Duodenal mucosa (tissue), 2 donors: ENCODE measurements at regions not wholly inside any gene's neighbourhood (a gene's known extent, or its start where the extent isn't known, plus 50 kb on each side); places are given as distances from the start of the nearest gene placed in this dataset.

ENCODE experiments used
- H3K27ac ChIP-seq: one replicate; pipeline ENCODE4 v1.7.0; 2013; ENCODE audit warnings: low read depth, low read length
- H3K27me3 ChIP-seq, 2 donors: one replicate each; pipeline ENCODE4 v1.7.0; 2013; ENCODE audit warnings: low read length in 2 of 2, control low read depth in 1 of 2; ENCODE audit not compliant: insufficient read depth in 2 of 2, control insufficient read depth in 1 of 2
- H3K36me3 ChIP-seq, 2 donors: one replicate each; pipeline ENCODE4 v1.7.0; 2013; ENCODE audit warnings: low read length in 2 of 2, control low read depth in 1 of 2; ENCODE audit not compliant: insufficient read depth in 2 of 2, control insufficient read depth in 1 of 2
- H3K4me1 ChIP-seq, 2 donors: one replicate each; pipeline ENCODE4 v1.7.0; 2013; ENCODE audit warnings: low read length in 2 of 2, control low read depth in 1 of 2; ENCODE audit not compliant: insufficient read depth in 2 of 2, control insufficient read depth in 1 of 2
- H3K4me3 ChIP-seq, 2 donors: one replicate each; pipeline ENCODE4 v1.7.0; 2013; ENCODE audit warnings: low read length in 2 of 2, low read depth in 1 of 2
- H3K9ac ChIP-seq, 2 donors: one replicate each; pipeline ENCODE4 v1.7.0; 2013; ENCODE audit warnings: low read length in 2 of 2, low read depth in 1 of 2
- H3K9me3 ChIP-seq, 2 donors: one replicate each; pipeline ENCODE4 v1.7.0; 2013; ENCODE audit warnings: low read length in 2 of 2, control low read depth in 1 of 2; ENCODE audit not compliant: control insufficient read depth in 1 of 2

DNA sequence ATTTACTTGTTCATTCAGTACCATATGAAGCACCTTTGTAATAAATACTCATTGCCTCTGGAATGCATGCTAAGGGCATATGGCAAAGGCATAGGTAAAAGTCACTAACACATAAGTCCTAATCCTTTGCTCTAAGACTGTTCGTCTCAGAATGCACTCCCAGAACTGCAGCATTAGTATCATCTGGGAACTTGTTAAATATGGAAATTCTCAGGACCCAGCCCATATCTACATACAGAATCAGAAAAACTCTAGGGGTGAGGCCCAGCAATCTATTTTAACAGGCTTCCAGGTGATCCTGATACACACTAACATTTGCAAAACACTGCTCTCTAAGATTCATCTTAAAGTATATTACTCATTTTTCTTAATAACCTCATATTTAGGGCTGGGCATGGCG, 113.8 kb upstream of the CDH6 start:
- Histone ChIP-seq H3K9me3 (no peaks in the 10 kb centered on the region), H3K4me3 (no peak overlapping the region), H3K9ac (no peak overlapping the region), H3K27me3 (no peaks in the 10 kb centered on the region), H3K4me1 (no peaks in the 10 kb centered on the region), H3K27ac (no peak overlapping the region), H3K36me3 (no peaks in the 10 kb centered on the region)

DNA sequence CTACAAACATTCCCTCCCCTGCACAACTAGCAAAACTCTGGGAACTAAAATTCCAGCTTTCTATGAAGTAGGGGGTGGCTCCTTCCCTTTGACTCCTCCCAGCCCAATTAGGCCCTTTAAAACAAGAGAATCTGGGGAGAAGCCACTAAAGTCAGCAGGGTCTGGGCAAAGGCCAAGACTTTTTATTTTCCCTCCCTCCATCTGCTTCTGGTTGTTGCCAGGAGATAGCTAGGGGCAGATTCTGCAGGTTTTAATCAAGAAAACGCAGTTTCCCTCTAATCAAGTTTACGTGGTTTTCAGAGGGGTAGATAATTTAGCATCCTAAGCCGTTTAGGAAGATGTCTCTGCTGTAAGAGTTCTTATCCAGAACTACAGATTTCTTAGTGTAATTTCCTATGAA, 114.5 kb upstream of the CDH6 start:
- no peaks in the 10 kb centered on the region for H3K27me3 ChIP-seq
- no peak overlapping the region for H3K4me3 ChIP-seq
- no peak overlapping the region for H3K27ac ChIP-seq
- H3K9ac ChIP-seq = no peak overlapping the region
- no peaks in the 10 kb centered on the region for H3K9me3 ChIP-seq
- H3K4me1 ChIP-seq = no peaks in the 10 kb centered on the region
- no peaks in the 10 kb centered on the region for H3K36me3 ChIP-seq

DNA sequence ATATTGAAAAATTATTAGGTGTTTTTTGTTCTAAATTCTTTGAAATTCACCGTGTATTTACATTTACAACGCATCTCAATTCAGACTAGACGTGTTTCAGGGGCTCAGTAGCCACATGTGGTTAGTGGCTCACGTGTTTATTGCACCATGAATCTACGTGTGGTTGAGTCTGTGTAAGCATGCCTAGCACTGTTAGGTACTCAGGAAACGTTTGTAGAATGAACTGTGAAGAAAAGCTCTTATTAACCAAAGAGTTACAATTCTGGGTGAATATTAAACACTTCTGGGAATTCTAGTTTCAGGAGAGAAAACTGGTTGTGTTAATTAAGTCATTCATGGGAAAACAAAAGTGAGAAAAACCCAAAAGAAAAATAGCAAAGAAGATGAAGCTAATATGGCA, 117.5 kb upstream of the CDH6 start:
- Histone ChIP-seq H3K4me3 (no peak overlapping the region), H3K4me1 (no peaks in the 10 kb centered on the region), H3K27ac (no peak overlapping the region), H3K27me3 (no peaks in the 10 kb centered on the region), H3K9me3 (no peaks in the 10 kb centered on the region), H3K36me3 (no peaks in the 10 kb centered on the region), H3K9ac (no peak overlapping the region)

DNA sequence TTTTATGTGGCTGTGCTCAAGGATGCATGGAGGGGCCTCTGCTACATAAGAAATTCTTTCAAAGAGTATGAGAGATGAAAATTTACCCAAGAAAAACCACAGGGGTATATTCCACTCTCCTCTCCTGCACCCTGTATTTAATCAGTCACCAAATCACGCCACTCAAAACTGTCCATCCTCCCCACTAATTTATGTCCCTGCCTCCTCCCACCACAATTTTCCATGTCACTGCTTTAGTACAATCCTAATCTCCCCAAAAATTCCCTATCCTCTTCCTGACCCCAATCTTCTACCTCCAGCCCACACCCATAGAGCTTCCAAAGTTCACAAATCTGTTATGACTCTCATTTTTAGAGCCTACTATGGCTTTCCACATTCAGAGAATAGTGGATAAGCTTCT, 125.2 kb upstream of the CDH6 start:
- no peak overlapping the region for H3K9ac ChIP-seq
- no peak overlapping the region for H3K4me3 ChIP-seq
- H3K9me3 ChIP-seq = no peaks in the 10 kb centered on the region
- H3K36me3 ChIP-seq = no peaks in the 10 kb centered on the region
- H3K27ac ChIP-seq = no peak overlapping the region
- H3K27me3 ChIP-seq = no peaks in the 10 kb centered on the region
- no peaks in the 10 kb centered on the region for H3K4me1 ChIP-seq

GRCh38 chr5:31066655-31067328, 126.7 kb upstream of the CDH6 start:
- Histone ChIP-seq H3K27me3 (no peaks in the 10 kb centered on the region), H3K9ac (no peak overlapping the region), H3K27ac (no peak overlapping the region), H3K36me3 (no peaks in the 10 kb centered on the region), H3K4me1 (no peaks in the 10 kb centered on the region), H3K9me3 (no peaks in the 10 kb centered on the region), H3K4me3 (no peak overlapping the region)

GRCh38 chr5:31064215-31064614, 129.3 kb upstream of the CDH6 start:
- Histone ChIP-seq H3K27ac (no peak overlapping the region), H3K36me3 (no peaks in the 10 kb centered on the region), H3K4me3 (no peak overlapping the region), H3K9ac (no peak overlapping the region), H3K9me3 (no peaks in the 10 kb centered on the region), H3K27me3 (no peaks in the 10 kb centered on the region), H3K4me1 (peaks cover 0 to 10% of the 10 kb centered on the region in 2 donors)

DNA sequence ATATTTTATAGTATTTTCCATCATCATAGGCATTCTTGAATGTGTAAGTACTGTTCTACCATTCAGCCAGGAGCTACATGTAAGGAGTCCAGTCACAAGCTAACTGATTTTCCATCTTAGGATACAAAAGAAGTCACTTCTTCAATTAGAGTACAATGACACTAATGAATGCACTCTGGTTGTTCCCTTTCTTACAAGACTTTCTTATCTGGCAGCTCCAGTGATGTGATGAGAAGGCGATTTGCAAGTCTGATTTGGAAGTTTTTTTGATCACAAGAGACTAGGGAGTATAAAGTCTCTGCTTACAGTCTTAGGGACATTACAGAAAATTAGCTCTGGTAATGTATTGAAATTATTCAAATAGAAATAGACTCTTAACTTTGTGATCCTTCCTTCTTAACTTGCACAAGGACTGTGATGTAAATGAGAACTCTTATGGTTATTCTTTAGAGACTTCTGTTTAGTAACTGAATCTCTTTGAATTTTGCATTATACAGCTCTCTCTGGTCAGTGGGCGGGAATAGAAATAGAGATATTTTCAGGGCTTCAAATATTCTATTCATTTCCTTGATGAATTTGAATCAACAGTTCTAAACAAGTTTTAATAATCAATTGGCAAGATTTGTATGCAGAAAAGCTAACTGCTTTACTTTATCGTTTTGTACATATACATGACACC, 130.4 kb upstream of the CDH6 start:
- Histone ChIP-seq H3K27me3 (no peaks in the 10 kb centered on the region), H3K36me3 (no peaks in the 10 kb centered on the region), H3K4me1 (peaks cover 0 to 10% of the 10 kb centered on the region in 2 donors), H3K4me3 (no peak overlapping the region), H3K27ac (no peak overlapping the region), H3K9me3 (no peaks in the 10 kb centered on the region), H3K9ac (no peak overlapping the region)

DNA sequence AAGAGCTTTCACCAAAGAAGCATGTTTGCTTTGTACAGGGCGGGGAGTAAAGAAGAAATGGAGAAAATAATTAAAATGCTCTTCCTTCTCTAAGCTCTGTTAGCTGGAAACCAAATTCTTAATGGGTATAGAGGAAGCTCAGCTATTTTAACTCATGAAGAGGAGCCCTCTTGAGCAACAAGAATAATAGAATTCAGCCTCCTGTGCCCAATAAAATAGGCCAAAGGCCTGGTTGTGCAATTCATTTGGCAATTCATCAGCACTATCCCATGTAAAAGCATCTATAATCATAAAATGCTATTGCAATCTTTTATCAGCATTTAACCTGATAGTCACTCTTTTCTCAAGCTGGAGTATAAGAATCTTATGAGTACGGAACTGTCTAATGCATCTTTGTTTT, 133.6 kb upstream of the CDH6 start:
- H3K36me3 ChIP-seq = no peaks in the 10 kb centered on the region
- H3K4me1 ChIP-seq = peaks cover 0 to 10% of the 10 kb centered on the region in 2 donors
- H3K27me3 ChIP-seq = no peaks in the 10 kb centered on the region
- no peak overlapping the region for H3K9ac ChIP-seq
- no peak overlapping the region for H3K4me3 ChIP-seq
- H3K9me3 ChIP-seq = no peaks in the 10 kb centered on the region
- H3K27ac ChIP-seq = no peak overlapping the region

DNA sequence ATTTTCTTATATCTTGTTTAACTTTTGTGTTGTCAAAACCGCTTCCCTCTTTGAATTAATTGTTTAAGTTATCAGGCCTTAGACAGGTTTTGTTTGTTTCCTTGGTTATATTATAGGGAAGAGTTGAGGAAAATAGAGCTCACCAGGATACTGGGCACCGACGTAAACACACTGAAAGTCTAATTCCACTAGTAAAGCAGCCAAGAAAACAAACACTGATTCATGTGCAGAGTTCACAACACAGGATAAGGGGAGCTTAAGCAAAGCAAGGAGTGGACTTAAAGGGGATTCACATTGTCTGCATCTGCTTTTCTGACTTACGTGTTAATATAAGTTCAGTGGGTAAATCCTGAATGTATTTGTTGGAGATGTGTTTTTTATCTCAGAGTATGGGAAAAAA, 139.0 kb upstream of the CDH6 start:
- Histone ChIP-seq H3K9ac (no peak overlapping the region), H3K27ac (no peak overlapping the region), H3K4me1 (peaks cover 4 to 13% of the 10 kb centered on the region in 2 donors), H3K36me3 (no peaks in the 10 kb centered on the region), H3K27me3 (no peaks in the 10 kb centered on the region), H3K9me3 (no peaks in the 10 kb centered on the region), H3K4me3 (no peak overlapping the region)

- H3K4me3 ChIP-seq = no peak overlapping the region
- no peak overlapping the region for H3K27ac ChIP-seq
- H3K9me3 ChIP-seq = no peaks in the 10 kb centered on the region
- no peak overlapping the region for H3K9ac ChIP-seq
- H3K36me3 ChIP-seq = no peaks in the 10 kb centered on the region
- H3K27me3 ChIP-seq = no peaks in the 10 kb centered on the region
- H3K4me1 ChIP-seq = peaks cover 13 to 26% of the 10 kb centered on the region in 2 donors
Measured at GRCh38 chr5:31052937-31053658, 140.4 kb upstream of the CDH6 start.
